ENCODE measurements at regions not wholly inside any gene's neighbourhood (a gene's known extent, or its start where the extent isn't known, plus 50 kb on each side); places are given as distances from the start of the nearest gene placed in this dataset.

DNA sequence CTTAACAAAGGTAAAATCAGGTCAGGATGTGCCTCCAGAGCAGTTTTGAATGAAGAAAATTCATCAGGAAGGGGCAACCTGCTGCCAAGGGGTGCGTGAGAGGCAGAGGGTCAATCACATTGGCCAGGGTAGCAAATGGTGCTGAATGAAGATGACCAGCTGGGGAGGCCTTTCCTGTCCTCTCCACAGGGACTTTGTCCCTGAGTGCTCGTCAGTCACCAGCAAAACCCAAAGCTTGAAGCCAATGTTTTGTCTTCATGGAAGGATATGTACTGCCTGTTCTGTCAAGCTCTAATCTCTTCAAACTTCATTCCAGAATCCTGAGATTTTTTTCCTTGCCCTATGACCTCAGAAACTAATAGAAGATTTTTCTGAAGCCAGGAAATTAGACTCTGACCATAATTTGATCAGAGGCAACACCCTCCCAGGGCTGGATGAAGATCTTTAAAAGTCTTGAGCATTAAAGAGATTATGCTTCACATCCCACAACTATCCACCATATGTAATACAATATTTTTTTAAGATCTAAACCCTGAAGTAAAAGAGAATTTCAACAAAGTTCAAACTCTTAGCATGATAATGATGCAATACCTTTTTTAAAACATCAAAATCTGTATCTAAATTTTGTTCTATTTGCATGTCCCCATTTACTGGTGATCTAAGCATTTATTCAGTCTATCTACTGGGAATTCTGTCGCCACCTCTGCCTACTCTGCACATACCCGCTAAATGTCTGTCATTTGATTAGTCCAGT lies 243.0 kb downstream of the SNX13 start:
- DNase-seq (ENCODE audit: low read depth) = peak; percentile 62
- Histone ChIP-seq H3K36me3 (ENCODE audit: control insufficient read depth, insufficient read depth, low read length, severe bottlenecking) (no peaks in the 10 kb centered on the region), H3K4me1 (ENCODE audit: control insufficient read depth, insufficient read depth, low read length) (peaks cover 12% of the 10 kb centered on the region), H3K9ac (ENCODE audit: low read length) (peak overlapping the region; percentile 22), H3K27me3 (replicated peaks; ENCODE audit: control insufficient read depth, insufficient read depth, low read length) (no peaks in the 10 kb centered on the region), H3K4me3 (ENCODE audit: low read length) (no peak overlapping the region), H3K9me3 (ENCODE audit: control insufficient read depth, low read length) (peaks cover 40% of the 10 kb centered on the region)

DNA sequence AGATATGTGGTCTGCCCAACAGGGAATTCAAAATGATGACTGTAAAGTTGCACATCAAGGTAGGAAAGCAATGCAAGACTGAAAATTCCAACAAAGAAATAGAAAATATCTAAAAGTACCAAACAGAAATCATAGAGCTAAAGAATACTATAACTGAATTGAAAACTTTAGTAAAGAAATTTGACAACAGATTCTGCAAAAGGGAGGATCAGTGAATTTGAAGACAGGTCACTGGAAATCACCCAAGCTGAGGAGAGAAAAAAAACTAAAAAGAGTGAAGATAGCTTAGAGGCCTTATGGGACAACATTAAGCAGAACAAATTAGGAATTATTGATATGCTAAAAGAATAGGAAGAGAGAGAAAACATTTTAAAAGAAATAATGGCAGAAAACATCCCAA lies 240.6 kb downstream of the SNX13 start:
- DNase-seq (ENCODE audit: low read depth) = no peak
- H3K9ac ChIP-seq (ENCODE audit: low read length) = no peak overlapping the region
- no peaks in the 10 kb centered on the region for H3K36me3 ChIP-seq (ENCODE audit: control insufficient read depth, insufficient read depth, low read length, severe bottlenecking)
- H3K9me3 ChIP-seq (ENCODE audit: control insufficient read depth, low read length) = peaks cover 40% of the 10 kb centered on the region
- peaks cover 12% of the 10 kb centered on the region for H3K4me1 ChIP-seq (ENCODE audit: control insufficient read depth, insufficient read depth, low read length)
- no peaks in the 10 kb centered on the region for H3K27me3 ChIP-seq (replicated peaks; ENCODE audit: control insufficient read depth, insufficient read depth, low read length)
- H3K4me3 ChIP-seq (ENCODE audit: low read length) = peak overlapping the region; percentile 29

- Histone ChIP-seq H3K36me3 (ENCODE audit: control insufficient read depth, insufficient read depth, low read length, severe bottlenecking) (no peaks in the 10 kb centered on the region), H3K4me3 (ENCODE audit: low read length) (peak overlapping the region; percentile 29), H3K9me3 (ENCODE audit: control insufficient read depth, low read length) (peaks cover 40% of the 10 kb centered on the region), H3K27me3 (replicated peaks; ENCODE audit: control insufficient read depth, insufficient read depth, low read length) (no peaks in the 10 kb centered on the region), H3K4me1 (ENCODE audit: control insufficient read depth, insufficient read depth, low read length) (peaks cover 12% of the 10 kb centered on the region), H3K9ac (ENCODE audit: low read length) (no peak overlapping the region)
- no peak for DNase-seq (ENCODE audit: low read depth)
These were observed 240.2 kb downstream of the SNX13 start for GRCh38 chr7:17700138-17700537.

DNA sequence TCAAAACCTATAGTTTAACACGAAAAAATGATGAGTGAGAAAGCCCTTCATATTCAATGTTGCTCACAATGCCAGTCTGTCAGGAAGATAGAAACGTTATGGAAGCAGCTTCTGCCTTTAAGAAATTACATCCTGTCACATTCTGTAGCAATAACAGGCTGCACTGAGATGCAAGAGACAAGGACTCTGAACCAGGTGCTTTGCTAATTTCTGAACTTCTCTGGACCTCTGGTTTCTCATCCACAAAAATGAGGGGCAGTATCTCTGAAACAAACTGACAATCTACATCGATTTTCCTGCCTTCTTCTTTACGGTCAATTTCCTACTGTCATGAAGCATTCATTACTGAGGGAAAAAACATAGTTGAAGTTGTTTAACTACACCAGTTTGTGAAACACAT lies 234.0 kb downstream of the SNX13 start:
- no peaks in the 10 kb centered on the region for H3K27me3 ChIP-seq (replicated peaks; ENCODE audit: control insufficient read depth, insufficient read depth, low read length)
- H3K9ac ChIP-seq (ENCODE audit: low read length) = no peak overlapping the region
- peaks cover 6% of the 10 kb centered on the region for H3K9me3 ChIP-seq (ENCODE audit: control insufficient read depth, low read length)
- DNase-seq (ENCODE audit: low read depth) = no peak
- no peaks in the 10 kb centered on the region for H3K36me3 ChIP-seq (ENCODE audit: control insufficient read depth, insufficient read depth, low read length, severe bottlenecking)
- H3K4me1 ChIP-seq (ENCODE audit: control insufficient read depth, insufficient read depth, low read length) = no peaks in the 10 kb centered on the region
- H3K4me3 ChIP-seq (ENCODE audit: low read length) = no peak overlapping the region

- peak; percentile 86 for DNase-seq (ENCODE audit: low read depth)
- Histone ChIP-seq H3K9ac (ENCODE audit: low read length) (no peak overlapping the region), H3K27me3 (replicated peaks; ENCODE audit: control insufficient read depth, insufficient read depth, low read length) (no peaks in the 10 kb centered on the region), H3K36me3 (ENCODE audit: control insufficient read depth, insufficient read depth, low read length, severe bottlenecking) (no peaks in the 10 kb centered on the region), H3K4me1 (ENCODE audit: control insufficient read depth, insufficient read depth, low read length) (no peaks in the 10 kb centered on the region), H3K9me3 (ENCODE audit: control insufficient read depth, low read length) (peaks cover under 1% of the 10 kb centered on the region), H3K4me3 (ENCODE audit: low read length) (no peak overlapping the region)
These were observed 233.6 kb downstream of the SNX13 start for GRCh38 chr7:17706734-17707133.

GRCh38 chr7:17709127-17709526 lies 231.2 kb downstream of the SNX13 start:
- Histone ChIP-seq H3K27me3 (replicated peaks; ENCODE audit: control insufficient read depth, insufficient read depth, low read length) (no peaks in the 10 kb centered on the region), H3K36me3 (ENCODE audit: control insufficient read depth, insufficient read depth, low read length, severe bottlenecking) (no peaks in the 10 kb centered on the region), H3K9me3 (ENCODE audit: control insufficient read depth, low read length) (no peaks in the 10 kb centered on the region), H3K4me1 (ENCODE audit: control insufficient read depth, insufficient read depth, low read length) (no peaks in the 10 kb centered on the region), H3K9ac (ENCODE audit: low read length) (no peak overlapping the region), H3K4me3 (ENCODE audit: low read length) (no peak overlapping the region)
- no peak for DNase-seq (ENCODE audit: low read depth)

DNA sequence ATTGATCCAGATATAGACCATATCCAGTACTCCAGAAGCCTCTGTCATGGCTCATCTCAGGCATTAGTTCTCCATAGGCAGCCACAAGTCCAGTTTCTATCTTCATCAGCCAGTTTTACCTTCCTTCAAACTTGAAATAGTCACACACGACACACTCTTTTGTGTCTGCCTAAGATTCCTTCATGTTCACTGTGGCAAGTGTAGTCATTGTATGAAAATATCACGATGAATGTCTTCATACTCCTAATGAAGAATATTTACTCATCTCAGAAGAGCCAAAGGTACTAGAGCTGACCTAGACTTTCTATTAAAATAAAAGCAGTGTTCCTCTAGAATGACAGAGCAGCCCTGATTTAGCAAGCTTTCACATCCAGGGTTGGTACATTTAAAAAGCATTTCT lies 230.7 kb downstream of the SNX13 start:
- no peak overlapping the region for H3K9ac ChIP-seq (ENCODE audit: low read length)
- H3K4me3 ChIP-seq (ENCODE audit: low read length) = no peak overlapping the region
- DNase-seq (ENCODE audit: low read depth) = no peak
- no peaks in the 10 kb centered on the region for H3K9me3 ChIP-seq (ENCODE audit: control insufficient read depth, low read length)
- H3K27me3 ChIP-seq (replicated peaks; ENCODE audit: control insufficient read depth, insufficient read depth, low read length) = no peaks in the 10 kb centered on the region
- no peaks in the 10 kb centered on the region for H3K4me1 ChIP-seq (ENCODE audit: control insufficient read depth, insufficient read depth, low read length)
- H3K36me3 ChIP-seq (ENCODE audit: control insufficient read depth, insufficient read depth, low read length, severe bottlenecking) = no peaks in the 10 kb centered on the region

GRCh38 chr7:17710312-17710711 lies 230.0 kb downstream of the SNX13 start:
- no peak overlapping the region for H3K4me3 ChIP-seq (ENCODE audit: low read length)
- H3K9ac ChIP-seq (ENCODE audit: low read length) = no peak overlapping the region
- H3K27me3 ChIP-seq (replicated peaks; ENCODE audit: control insufficient read depth, insufficient read depth, low read length) = no peaks in the 10 kb centered on the region
- no peaks in the 10 kb centered on the region for H3K9me3 ChIP-seq (ENCODE audit: control insufficient read depth, low read length)
- DNase-seq (ENCODE audit: low read depth) = no peak
- no peaks in the 10 kb centered on the region for H3K36me3 ChIP-seq (ENCODE audit: control insufficient read depth, insufficient read depth, low read length, severe bottlenecking)
- no peaks in the 10 kb centered on the region for H3K4me1 ChIP-seq (ENCODE audit: control insufficient read depth, insufficient read depth, low read length)

- H3K9me3 ChIP-seq (ENCODE audit: control insufficient read depth, low read length) = no peaks in the 10 kb centered on the region
- no peaks in the 10 kb centered on the region for H3K27me3 ChIP-seq (replicated peaks; ENCODE audit: control insufficient read depth, insufficient read depth, low read length)
- H3K4me3 ChIP-seq (ENCODE audit: low read length) = no peak overlapping the region
- DNase-seq (ENCODE audit: low read depth) = no peak
- H3K4me1 ChIP-seq (ENCODE audit: control insufficient read depth, insufficient read depth, low read length) = no peaks in the 10 kb centered on the region
- H3K9ac ChIP-seq (ENCODE audit: low read length) = no peak overlapping the region
- H3K36me3 ChIP-seq (ENCODE audit: control insufficient read depth, insufficient read depth, low read length, severe bottlenecking) = no peaks in the 10 kb centered on the region
These were observed 226.7 kb downstream of the SNX13 start for GRCh38 chr7:17713584-17713983.

GRCh38 chr7:17716816-17717215 lies 223.5 kb downstream of the SNX13 start:
- Histone ChIP-seq H3K9me3 (ENCODE audit: control insufficient read depth, low read length) (no peaks in the 10 kb centered on the region), H3K9ac (ENCODE audit: low read length) (no peak overlapping the region), H3K4me1 (ENCODE audit: control insufficient read depth, insufficient read depth, low read length) (no peaks in the 10 kb centered on the region), H3K27me3 (replicated peaks; ENCODE audit: control insufficient read depth, insufficient read depth, low read length) (no peaks in the 10 kb centered on the region), H3K4me3 (ENCODE audit: low read length) (no peak overlapping the region), H3K36me3 (ENCODE audit: control insufficient read depth, insufficient read depth, low read length, severe bottlenecking) (no peaks in the 10 kb centered on the region)
- no peak for DNase-seq (ENCODE audit: low read depth)

DNA sequence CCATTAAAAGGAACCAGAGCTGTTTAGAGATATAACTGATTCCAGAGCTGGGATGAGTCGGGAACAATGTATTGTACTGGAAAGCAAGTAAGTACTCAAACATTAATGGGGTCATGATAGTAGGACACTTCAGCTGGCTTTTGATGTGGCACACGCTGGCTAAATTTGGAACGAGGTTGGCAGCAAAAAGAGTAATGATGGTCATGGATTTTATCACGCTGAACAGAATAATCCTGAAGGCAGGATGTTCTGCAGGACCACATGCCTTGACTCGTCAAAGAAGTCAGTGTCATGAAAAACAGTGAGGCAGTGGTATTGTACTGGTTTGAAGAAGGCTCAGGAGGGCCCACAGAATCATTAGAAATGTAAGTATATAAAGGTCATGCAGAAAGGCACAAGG lies 220.3 kb downstream of the SNX13 start:
- DNase-seq (ENCODE audit: low read depth) = no peak
- Histone ChIP-seq H3K4me1 (ENCODE audit: control insufficient read depth, insufficient read depth, low read length) (peaks cover 9% of the 10 kb centered on the region), H3K4me3 (ENCODE audit: low read length) (no peak overlapping the region), H3K27me3 (replicated peaks; ENCODE audit: control insufficient read depth, insufficient read depth, low read length) (no peaks in the 10 kb centered on the region), H3K9ac (ENCODE audit: low read length) (no peak overlapping the region), H3K9me3 (ENCODE audit: control insufficient read depth, low read length) (no peaks in the 10 kb centered on the region), H3K36me3 (ENCODE audit: control insufficient read depth, insufficient read depth, low read length, severe bottlenecking) (no peaks in the 10 kb centered on the region)

DNA sequence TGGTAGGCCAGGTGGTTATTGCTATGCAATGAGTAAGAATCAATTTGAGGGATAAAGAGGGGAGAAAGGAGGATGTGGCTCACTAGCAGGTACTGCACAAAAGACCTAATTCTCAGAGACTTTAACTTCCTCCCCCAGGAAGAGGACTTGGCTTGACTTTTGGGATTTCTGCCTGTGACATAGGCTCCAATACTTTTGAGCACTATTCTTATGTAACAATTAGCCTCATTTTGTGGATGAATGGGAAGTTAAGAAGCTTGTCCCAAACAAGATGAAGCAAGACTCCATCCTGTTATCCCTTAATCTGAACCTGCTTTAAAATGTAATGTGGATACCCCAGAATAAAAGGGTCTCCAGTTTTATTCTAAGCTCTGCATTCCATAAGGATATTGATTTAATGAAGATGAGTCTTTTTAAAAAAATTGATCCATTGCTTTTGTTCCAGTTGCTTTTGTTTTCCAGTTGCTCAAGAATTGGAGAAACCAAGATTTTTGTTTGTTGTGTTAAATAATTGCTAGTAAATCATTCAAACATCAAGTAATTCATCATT lies 218.5 kb downstream of the SNX13 start:
- Histone ChIP-seq H3K9me3 (ENCODE audit: control insufficient read depth, low read length) (no peaks in the 10 kb centered on the region), H3K4me3 (ENCODE audit: low read length) (no peak overlapping the region), H3K4me1 (ENCODE audit: control insufficient read depth, insufficient read depth, low read length) (peaks cover 19% of the 10 kb centered on the region), H3K27me3 (replicated peaks; ENCODE audit: control insufficient read depth, insufficient read depth, low read length) (no peaks in the 10 kb centered on the region), H3K9ac (ENCODE audit: low read length) (no peak overlapping the region), H3K36me3 (ENCODE audit: control insufficient read depth, insufficient read depth, low read length, severe bottlenecking) (no peaks in the 10 kb centered on the region)
- no peak for DNase-seq (ENCODE audit: low read depth)

Data from adipocyte (in vitro differentiated cells).